T follicular helper cell (primary cell): ENCODE measurements at regions not wholly inside any gene's neighbourhood (a gene's known extent, or its start where the extent isn't known, plus 50 kb on each side); places are given as distances from the start of the nearest gene placed in this dataset.
"Not testable (repeated sequence)": the region's sequence is repeated elsewhere in the genome, so short reads cannot be mapped to it uniquely, and the experiment has no call there.

Source experiments
- DNase-seq: peaks from one replicate; pipeline ENCODE4 v3.0.0-alpha.2; 2020; ENCODE audit warnings: low read depth

GRCh38 chr5:130836729-130837649, 328.1 kb downstream of the HINT1 start:
- DNase-seq = no peak

- not testable (repeated sequence) for DNase-seq
Measured at GRCh38 chr5:130817598-130818384, 347.3 kb downstream of the HINT1 start.

- no peak for DNase-seq
Measured at GRCh38 chr5:130815246-130815645, 349.8 kb downstream of the HINT1 start.

GRCh38 chr5:130808691-130809090, 356.4 kb downstream of the HINT1 start:
- no peak for DNase-seq

- DNase-seq = no peak
Measured at GRCh38 chr5:130805648-130806047, 359.4 kb downstream of the HINT1 start.

DNA sequence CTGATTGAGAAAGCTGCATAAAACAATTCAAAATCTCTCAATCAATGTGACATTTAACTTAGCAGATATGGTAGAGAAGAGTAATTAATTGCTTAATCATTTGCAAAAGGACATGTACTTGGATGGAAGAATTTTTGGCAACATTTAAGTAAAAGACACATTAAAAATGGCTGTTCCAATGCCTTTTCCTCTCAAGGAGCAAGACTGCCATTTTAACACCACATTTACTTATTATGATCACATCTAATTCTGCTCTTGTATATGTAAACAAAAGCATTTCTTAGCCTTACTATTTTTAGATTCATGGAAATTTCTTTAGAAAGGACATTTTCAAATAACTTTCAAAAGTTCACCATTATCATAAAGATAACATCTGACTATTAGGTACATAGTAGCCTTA, 360.0 kb downstream of the HINT1 start:
- no peak for DNase-seq

GRCh38 chr5:130801963-130802362, 363.1 kb downstream of the HINT1 start:
- no peak for DNase-seq

DNA sequence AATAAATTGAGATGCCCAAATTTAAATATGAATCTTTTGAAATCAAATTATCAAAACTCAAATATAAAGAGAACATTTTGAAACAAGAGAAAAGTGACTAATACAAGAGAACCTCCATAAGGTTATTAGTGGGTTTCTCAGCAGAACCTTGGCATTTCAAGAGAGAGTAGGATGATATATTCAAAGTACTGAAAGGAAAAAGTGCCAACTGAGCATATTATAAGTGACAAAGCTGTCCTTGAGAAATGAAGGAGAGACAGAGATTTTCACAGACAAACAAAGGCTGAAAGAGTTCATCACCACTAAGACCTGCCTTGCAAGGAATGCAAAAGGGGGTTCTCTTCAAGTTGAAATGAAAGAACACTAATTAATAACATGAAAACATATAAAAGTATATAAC, 366.0 kb downstream of the HINT1 start:
- no peak for DNase-seq

DNA sequence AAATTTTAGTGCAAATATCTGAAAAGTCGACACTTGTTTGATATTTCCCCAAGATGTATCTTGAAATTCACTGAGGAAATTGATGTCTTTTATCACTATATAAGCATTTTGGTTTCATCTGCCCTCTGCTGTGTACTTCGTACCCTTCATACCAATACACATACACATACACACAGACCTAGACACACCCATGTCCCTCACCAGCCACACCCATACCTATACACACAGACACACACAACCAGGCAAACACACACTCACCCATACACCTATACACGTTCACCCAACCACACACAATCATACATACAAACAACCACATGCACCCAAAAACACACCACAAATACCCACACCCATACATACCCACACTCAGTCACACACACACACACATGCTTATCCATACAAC, 367.8 kb downstream of the HINT1 start:
- no peak for DNase-seq

DNA sequence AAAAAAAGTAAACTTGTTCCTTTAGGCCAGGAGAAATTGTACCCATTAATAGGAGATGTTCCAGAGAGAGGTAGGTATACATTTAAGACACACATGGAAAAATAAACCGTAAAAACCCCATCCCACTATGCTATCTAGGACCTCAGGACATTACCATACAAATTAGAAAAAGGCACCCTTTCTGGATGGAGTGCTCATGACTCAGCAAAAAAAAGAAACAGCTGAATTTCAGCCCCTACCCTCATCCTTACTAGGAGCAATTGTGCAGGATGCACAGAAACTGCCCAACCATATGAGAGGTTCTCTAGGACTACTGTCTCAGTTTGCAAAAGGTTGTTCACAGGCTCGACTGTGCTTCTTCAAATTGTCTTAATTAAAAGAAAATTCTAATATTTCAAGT, 368.2 kb downstream of the HINT1 start:
- DNase-seq = no peak

- no peak for DNase-seq
Measured at GRCh38 chr5:130796032-130796431, 369.0 kb downstream of the HINT1 start.

- DNase-seq = no peak
Measured at GRCh38 chr5:130795037-130795436, 370.0 kb downstream of the HINT1 start.

DNA sequence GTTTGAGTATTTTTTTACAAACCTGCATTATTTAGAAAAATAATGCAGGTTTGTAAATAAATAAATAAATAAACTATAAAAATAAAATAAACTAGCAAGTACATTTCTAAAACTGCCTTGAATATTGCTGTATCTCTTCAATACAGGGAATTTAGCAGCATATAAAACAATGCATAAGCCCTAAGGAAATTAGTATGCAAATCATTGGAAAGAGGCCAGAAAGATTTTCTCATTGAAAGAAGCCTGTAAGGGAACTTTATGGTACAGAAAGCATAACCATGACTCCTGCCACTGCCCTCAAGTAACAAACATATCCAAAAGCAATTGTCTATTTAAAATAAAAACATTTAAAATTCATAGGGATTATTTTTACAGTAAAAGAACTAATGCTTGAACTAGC, 387.3 kb downstream of the HINT1 start:
- no peak for DNase-seq

GRCh38 chr5:130773813-130774212, 391.2 kb downstream of the HINT1 start:
- DNase-seq = no peak

DNA sequence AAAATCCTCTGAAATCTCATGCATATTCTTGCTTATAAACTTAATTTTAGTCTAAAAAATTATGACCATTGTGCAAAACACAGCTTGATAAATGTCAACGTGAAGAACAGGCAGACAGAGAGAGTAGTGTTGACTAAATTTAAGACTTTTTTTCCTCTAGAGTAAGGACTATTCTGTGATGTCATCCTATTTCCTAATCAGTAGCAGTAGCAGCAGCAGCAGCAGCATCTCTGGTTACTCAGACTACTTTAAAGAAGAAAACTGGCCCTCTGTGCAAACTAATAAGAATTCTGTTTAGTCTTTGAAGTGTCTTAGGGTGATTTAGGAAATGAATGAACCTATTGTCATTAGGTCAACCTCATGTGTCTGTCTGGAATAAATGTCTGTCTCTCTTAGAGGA, 403.0 kb downstream of the HINT1 start:
- no peak for DNase-seq

- no peak for DNase-seq
Measured at GRCh38 chr5:130759061-130759460, 406.0 kb downstream of the HINT1 start.

- DNase-seq = no peak
Measured at GRCh38 chr5:130747556-130747955, 417.5 kb downstream of the HINT1 start.

DNA sequence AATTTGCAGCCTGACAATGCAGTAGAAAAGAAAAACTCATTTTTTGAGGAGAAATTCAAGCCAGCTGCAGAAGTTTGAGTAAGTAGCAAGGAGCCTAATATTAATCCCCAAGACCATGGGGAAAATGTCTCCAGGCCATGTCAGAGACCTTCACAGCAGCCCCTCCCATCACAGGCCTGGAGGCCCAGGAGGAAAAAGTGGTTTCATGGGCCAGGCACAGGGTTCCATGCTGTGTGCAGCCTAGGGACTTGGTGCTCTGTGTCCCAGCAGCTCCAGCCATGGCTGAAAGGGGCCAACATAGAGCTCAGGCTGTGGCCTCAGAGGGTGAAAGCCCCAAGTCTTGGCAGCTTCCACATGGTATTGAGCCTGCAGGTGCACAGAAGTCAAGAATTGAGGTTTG, 418.4 kb downstream of the HINT1 start:
- not testable (repeated sequence) for DNase-seq

GRCh38 chr5:130743092-130743491, 422.0 kb downstream of the HINT1 start:
- DNase-seq = no peak

- DNase-seq = no peak
Measured at GRCh38 chr5:130740047-130740569, 424.9 kb downstream of the HINT1 start.

DNA sequence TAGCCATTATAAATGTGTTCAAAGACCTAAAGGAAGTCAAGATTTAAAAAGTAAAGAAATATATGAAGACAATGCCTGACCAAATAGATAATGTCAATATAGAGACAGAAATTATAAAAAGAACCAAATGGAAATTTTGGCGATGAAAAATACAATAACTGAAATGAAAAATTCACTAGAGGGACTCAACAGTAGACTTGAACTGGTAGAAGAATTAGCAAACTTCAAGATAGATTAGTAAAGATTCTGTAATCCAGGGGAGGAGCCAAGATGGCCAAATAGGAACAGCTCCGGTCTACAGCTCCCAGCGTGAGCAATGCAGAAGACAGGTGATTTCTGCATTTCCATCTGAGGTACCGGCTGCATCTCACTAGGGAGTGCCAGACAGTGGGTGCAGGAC, 433.2 kb downstream of the HINT1 start:
- DNase-seq = no peak

DNA sequence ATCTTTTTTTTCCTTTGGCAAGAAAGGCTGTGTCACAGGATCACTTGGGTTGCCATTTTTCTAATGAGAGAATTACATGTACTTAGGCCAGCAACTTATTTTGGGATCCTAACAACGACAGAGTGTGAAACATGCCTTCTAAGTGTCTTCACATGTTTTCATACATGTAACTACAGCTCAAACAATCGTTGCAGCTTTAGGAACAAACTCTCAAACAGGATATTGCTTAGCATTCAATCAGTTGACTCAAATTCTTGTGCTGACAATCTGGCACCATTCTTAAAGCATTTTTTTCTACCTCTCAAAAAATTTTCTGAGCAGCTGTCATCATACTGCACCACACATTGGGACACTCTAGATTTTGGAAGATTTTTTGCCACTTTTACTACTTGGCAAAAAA, 435.5 kb downstream of the HINT1 start:
- DNase-seq = no peak

- no peak for DNase-seq
Measured at GRCh38 chr5:130727830-130728229, 437.2 kb downstream of the HINT1 start.
